ENCODE measurements at regions not wholly inside any gene's neighbourhood (a gene's known extent, or its start where the extent isn't known, plus 50 kb on each side); places are given as distances from the start of the nearest gene placed in this dataset.

- H3K36me3 Mint-ChIP-seq, result peaks cover 70% of the 10 kb centered on the region
These were observed 247.7 kb downstream of the SOCS6 start for GRCh38 chr18:70536370-70537062.

GRCh38 chr18:70535041-70535440 lies 246.2 kb downstream of the SOCS6 start:
- Mint-ChIP-seq H3K9me3 (peaks cover 87% of the 10 kb centered on the region), H3K4me1 (no peaks in the 10 kb centered on the region), H3K36me3 (peaks cover 75% of the 10 kb centered on the region), H3K4me3 (no peak overlapping the region), H3K27me3 (ENCODE audit: low read depth) (no peaks in the 10 kb centered on the region; the same call in 1 of the 2 replicates), H3K27ac (no peak overlapping the region)
- CTCF ChIA-PET, result no interaction called here
- DNase-seq (ENCODE audit: low spot score) (no peak), ATAC-seq (no peak)
- POLR2A ChIA-PET, result no interaction called here
- TF ChIP-seq ARID4B (CRISPR knock-in tag; IDR thresholded peaks at IDR 0.05; ENCODE audit: borderline replicate concordance) (no peak), ATF3 (CRISPR knock-in tag; conservative IDR thresholded peaks at IDR 0.05) (no peak), GABPB1 (CRISPR knock-in tag; IDR thresholded peaks at IDR 0.05) (no peak)

More at GRCh38 chr18:70536370-70537062, 247.7 kb downstream of the SOCS6 start:
- TF ChIP-seq ATF2 (CRISPR knock-in tag; IDR thresholded peaks at IDR 0.05; ENCODE audit: borderline replicate concordance, low read depth), result no peak
- no peak for TF ChIP-seq ELF4 (CRISPR knock-in tag; IDR thresholded peaks at IDR 0.05; ENCODE audit: low read depth)
- TF ChIP-seq KAT7 (CRISPR knock-in tag; IDR thresholded peaks at IDR 0.05; ENCODE audit: borderline replicate concordance), result no peak
- no peak for TF ChIP-seq TP53 (CRISPR knock-in tag; IDR thresholded peaks at IDR 0.05)
- TF ChIP-seq ZMAT4 (CRISPR knock-in tag; IDR thresholded peaks at IDR 0.05), result no peak
- TF ChIP-seq CTCF (IDR thresholded peaks at IDR 0.05), result no peak
- TF ChIP-seq SP1 (CRISPR knock-in tag; conservative IDR thresholded peaks at IDR 0.05), result no peak
- no peak for TF ChIP-seq E2F5 (CRISPR knock-in tag; IDR thresholded peaks at IDR 0.05)
- no peak for TF ChIP-seq ZNF425 (CRISPR knock-in tag; conservative IDR thresholded peaks at IDR 0.05)
- no peak for TF ChIP-seq SOX15 (CRISPR knock-in tag; IDR thresholded peaks at IDR 0.05)
- no peak overlapping the region for H3K4me3 Mint-ChIP-seq
- DNase-seq (ENCODE audit: low spot score), result no peak
- H3K27ac Mint-ChIP-seq, result no peak overlapping the region
- ChIA-PET CTCF (no interaction called here), POLR2A (no interaction called here)
- ATAC-seq, result no peak
- no peaks in the 10 kb centered on the region for H3K4me1 Mint-ChIP-seq
- H3K9me3 Mint-ChIP-seq, result peaks cover 85% of the 10 kb centered on the region
- H3K27me3 Mint-ChIP-seq (ENCODE audit: low read depth), result no peaks in the 10 kb centered on the region
